IPS-18a (cell line): ENCODE measurements at regions not wholly inside any gene's neighbourhood (a gene's known extent, or its start where the extent isn't known, plus 50 kb on each side); places are given as distances from the start of the nearest gene placed in this dataset.

ENCODE experiments used
- H3K27ac ChIP-seq: one replicate; pipeline ENCODE4 v1.5.1; 2013; ENCODE audit warnings: low read length
- H3K27me3 ChIP-seq: one replicate; pipeline ENCODE4 v1.6.1; 2013; ENCODE audit warnings: mild to moderate bottlenecking, low read length; ENCODE audit not compliant: control insufficient read depth, insufficient read depth
- H3K36me3 ChIP-seq: one replicate; pipeline ENCODE4 v1.6.1; 2013; ENCODE audit warnings: low read depth, low read length; ENCODE audit not compliant: control insufficient read depth
- H3K4me1 ChIP-seq: one replicate; pipeline ENCODE4 v1.6.1; 2013; ENCODE audit warnings: low read depth, low read length; ENCODE audit not compliant: control insufficient read depth
- H3K4me3 ChIP-seq: one replicate; pipeline ENCODE4 v1.5.1; 2013; ENCODE audit warnings: low read length
- H3K9ac ChIP-seq: one replicate; pipeline ENCODE4 v1.6.1; 2013; ENCODE audit warnings: mild to moderate bottlenecking, low read length, moderate library complexity
- H3K9me3 ChIP-seq: one replicate; pipeline ENCODE4 v1.6.1; 2013; ENCODE audit warnings: low read depth, low read length; ENCODE audit not compliant: control insufficient read depth

DNA sequence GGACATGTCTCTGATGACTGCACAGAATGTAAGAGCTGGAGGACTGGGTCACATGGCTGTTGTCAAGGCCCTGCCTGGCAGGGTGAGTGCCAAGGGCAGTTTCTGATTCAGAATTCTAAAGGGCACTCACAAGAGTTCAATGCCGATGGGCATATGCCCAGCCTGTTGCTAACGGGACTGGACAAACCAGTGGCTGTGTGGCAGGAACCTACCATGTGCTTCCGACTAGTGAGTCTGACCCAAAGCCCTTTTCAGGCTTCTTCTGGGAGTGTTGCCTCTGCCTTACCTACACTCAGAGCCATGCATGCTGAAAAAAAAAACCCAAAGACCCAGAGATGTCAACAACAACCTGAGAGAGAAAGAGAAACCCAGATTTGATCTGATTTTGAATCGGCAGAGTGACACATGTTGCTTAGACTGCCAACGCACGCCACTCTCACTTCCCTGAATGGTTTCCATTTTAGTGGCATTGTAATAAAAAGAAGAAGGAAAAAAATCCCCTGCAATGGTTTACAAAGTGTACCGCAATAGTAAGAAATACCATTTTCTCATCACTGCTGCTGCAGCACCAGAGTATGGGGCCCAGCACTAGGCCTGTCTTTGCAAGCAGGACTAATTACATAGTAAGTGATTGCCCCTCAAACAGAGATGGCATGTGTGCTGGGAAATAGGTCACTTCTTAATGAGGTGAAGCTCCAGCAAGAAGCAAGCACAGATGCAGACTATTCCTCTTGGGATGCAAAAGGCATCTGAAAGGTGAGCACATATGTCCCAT lies 194.3 kb downstream of the PALM2AKAP2 start:
- H3K4me3 ChIP-seq: no peak overlapping the region
- H3K9ac ChIP-seq: no peak overlapping the region
- no peak overlapping the region for H3K27ac ChIP-seq
- no peaks in the 10 kb centered on the region for H3K9me3 ChIP-seq
- H3K4me1 ChIP-seq: no peaks in the 10 kb centered on the region
- H3K36me3 ChIP-seq: no peaks in the 10 kb centered on the region
- no peaks in the 10 kb centered on the region for H3K27me3 ChIP-seq

DNA sequence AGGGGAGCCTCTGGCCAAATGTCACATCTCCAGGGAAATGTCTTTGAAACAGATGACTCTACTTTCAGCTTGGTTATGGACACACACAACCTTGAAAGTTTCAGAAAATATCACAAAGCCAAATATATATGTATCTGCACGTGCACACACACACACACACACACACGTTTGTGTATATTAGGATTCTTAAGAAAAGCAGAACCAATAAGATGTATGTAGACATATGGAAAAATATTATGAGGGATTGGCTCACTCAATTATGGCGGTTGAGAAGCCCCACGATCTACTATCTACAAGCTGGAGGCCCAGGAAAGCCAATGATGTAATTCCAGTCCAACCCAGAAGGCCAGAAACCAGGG lies 194.9 kb downstream of the PALM2AKAP2 start:
- H3K9me3 ChIP-seq: no peaks in the 10 kb centered on the region
- H3K27ac ChIP-seq: no peak overlapping the region
- no peak overlapping the region for H3K9ac ChIP-seq
- no peaks in the 10 kb centered on the region for H3K4me1 ChIP-seq
- H3K27me3 ChIP-seq: no peaks in the 10 kb centered on the region
- H3K4me3 ChIP-seq: no peak overlapping the region
- no peaks in the 10 kb centered on the region for H3K36me3 ChIP-seq

DNA sequence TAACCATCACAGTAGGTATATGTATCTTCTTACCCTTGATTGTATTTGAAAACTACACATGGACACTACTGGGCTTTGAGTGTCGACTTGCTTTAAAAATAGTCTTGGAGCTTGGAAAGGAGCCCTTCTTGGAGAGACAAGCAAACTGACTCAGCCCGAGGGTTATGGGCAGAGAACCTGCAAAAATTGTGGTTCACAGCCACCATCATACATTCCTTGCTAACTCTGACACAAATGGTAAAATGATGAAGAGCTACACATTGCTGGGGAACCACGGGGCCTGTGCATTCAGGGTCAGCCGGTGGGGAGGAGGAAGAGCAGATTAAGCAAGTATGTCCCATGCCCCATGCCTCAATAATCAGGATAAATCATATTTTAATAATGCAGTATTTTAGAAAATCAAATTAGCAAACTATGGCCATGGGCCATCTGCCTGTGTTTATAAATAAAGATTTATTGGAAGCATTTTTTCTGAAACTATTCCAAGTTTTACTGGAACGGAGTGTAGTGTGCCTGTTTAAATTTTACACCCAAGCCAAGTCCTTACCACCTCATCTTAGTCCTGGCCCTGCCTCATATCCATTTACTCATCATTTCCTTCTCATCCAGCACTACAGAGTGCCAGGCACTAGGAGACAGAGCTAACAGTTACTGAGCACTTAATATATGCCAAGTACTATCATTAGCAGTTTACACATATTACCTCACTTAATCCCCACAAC lies 195.7 kb downstream of the PALM2AKAP2 start:
- Histone ChIP-seq H3K36me3 (no peaks in the 10 kb centered on the region), H3K4me3 (no peak overlapping the region), H3K27ac (no peak overlapping the region), H3K4me1 (no peaks in the 10 kb centered on the region), H3K9me3 (no peaks in the 10 kb centered on the region), H3K27me3 (no peaks in the 10 kb centered on the region), H3K9ac (no peak overlapping the region)

DNA sequence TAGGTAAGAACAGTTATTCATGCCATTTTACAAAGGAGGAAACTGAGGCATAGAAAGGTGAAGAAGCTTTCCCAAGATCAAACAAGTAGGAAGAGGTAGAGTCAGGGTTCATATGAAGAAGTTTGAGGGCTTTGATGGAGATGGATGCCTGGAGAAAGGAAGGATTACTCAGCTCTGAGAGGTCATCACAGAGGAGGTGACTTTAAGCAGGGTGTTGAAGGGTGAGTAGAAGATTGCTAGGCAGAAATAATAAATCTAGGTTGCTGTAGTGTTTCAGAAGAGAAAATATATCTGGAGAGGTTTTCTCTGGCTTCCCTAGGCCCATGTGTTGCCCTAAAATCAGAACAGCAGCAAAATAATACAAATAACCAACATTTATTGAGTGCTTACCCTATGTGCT lies 196.3 kb downstream of the PALM2AKAP2 start:
- Histone ChIP-seq H3K36me3 (no peaks in the 10 kb centered on the region), H3K4me1 (no peaks in the 10 kb centered on the region), H3K9ac (no peak overlapping the region), H3K4me3 (no peak overlapping the region), H3K27me3 (no peaks in the 10 kb centered on the region), H3K9me3 (no peaks in the 10 kb centered on the region), H3K27ac (no peak overlapping the region)

DNA sequence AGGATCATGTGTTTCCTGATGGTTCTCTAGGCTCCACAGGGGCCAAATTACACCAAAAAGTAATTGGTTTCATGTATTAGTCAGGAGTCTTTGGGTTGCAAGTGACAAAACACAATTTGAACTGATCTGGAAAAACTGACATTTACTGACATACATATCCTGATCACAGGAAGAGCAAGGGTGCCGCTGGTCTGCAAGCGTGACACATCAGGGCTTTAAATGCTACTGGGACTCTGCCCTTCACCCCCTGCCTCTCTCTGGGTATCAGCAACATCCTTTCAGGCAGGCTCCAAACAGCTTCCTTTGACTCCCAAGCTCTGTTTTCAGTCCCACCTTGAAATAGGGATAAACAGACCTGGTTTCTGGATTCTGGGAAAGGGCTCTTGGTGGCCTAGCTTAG lies 197.5 kb downstream of the PALM2AKAP2 start:
- Histone ChIP-seq H3K9ac (no peak overlapping the region), H3K9me3 (no peaks in the 10 kb centered on the region), H3K36me3 (no peaks in the 10 kb centered on the region), H3K4me1 (no peaks in the 10 kb centered on the region), H3K27ac (no peak overlapping the region), H3K27me3 (no peaks in the 10 kb centered on the region), H3K4me3 (no peak overlapping the region)

DNA sequence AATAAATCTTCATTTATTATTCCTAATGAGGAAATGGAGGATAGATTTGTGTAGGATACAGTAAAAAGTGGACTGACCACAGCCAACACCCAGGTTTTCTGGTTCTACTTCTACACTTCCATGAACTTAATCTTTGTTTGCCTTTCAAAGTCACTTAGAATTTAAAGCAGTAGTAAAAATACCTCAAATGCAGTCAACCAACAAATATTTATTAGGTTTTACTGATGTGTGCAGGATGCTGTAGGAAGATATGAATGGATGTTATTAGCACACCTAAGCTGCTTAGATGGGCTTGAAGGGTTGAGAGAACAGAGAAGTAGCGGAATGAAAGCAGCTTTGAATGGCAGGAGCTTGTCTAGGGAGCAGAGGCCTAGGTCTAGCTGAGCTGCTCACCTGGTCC lies 201.1 kb downstream of the PALM2AKAP2 start:
- Histone ChIP-seq H3K36me3 (no peaks in the 10 kb centered on the region), H3K27me3 (no peaks in the 10 kb centered on the region)

DNA sequence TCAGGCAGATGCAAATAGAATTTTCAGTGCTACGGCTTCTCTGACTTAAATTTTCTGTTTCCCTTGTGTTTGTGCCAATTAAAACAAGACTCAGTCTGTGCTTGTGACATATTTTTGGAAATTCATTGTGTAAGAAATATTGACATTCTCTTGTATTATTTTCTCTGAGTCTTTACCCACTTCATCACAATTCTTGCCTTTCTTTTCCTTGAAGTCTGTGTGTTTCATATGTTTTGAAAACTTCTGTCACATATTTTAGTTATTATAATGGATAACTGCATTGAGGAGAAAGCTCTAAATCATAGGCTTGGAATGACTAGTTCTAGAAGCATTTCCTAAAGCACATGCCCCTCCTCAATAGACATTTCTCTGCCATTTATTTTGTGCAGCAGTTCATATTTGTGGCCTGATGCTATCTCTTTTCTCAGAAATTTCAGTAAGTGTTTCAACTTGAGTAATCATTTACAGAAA lies 206.6 kb downstream of the PALM2AKAP2 start:
- H3K9me3 ChIP-seq: no peaks in the 10 kb centered on the region
- no peak overlapping the region for H3K27ac ChIP-seq
- H3K36me3 ChIP-seq: no peaks in the 10 kb centered on the region
- H3K9ac ChIP-seq: no peak overlapping the region
- no peaks in the 10 kb centered on the region for H3K27me3 ChIP-seq
- no peak overlapping the region for H3K4me3 ChIP-seq
- no peaks in the 10 kb centered on the region for H3K4me1 ChIP-seq

More for the DNA sequence above, 201.1 kb downstream of the PALM2AKAP2 start:
- Histone ChIP-seq H3K9ac (no peak overlapping the region), H3K4me1 (no peaks in the 10 kb centered on the region), H3K4me3 (no peak overlapping the region), H3K9me3 (no peaks in the 10 kb centered on the region), H3K27ac (no peak overlapping the region)

DNA sequence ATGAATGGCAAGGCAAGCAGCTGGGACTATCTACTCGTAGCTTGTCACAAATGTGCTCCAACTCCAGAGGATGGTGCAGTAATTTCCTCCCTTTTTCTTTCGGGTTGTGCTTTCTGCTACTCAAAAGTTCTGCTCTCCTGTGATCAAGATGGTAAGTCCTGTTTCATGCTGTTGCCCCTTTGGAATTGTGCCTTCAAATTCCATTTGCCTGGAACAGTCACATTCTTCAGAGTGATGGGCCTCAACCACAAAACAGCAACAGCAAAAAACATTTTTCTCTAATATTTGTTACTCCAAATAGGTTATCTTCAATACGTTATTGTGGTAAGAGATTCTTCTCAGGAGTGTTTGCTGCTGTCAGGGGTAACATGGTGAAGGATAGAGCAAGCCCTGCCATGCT lies 209.3 kb downstream of the PALM2AKAP2 start:
- no peaks in the 10 kb centered on the region for H3K9me3 ChIP-seq
- H3K27me3 ChIP-seq: no peaks in the 10 kb centered on the region
- no peaks in the 10 kb centered on the region for H3K4me1 ChIP-seq
- H3K9ac ChIP-seq: no peak overlapping the region
- H3K4me3 ChIP-seq: no peak overlapping the region
- no peaks in the 10 kb centered on the region for H3K36me3 ChIP-seq
- no peak overlapping the region for H3K27ac ChIP-seq

DNA sequence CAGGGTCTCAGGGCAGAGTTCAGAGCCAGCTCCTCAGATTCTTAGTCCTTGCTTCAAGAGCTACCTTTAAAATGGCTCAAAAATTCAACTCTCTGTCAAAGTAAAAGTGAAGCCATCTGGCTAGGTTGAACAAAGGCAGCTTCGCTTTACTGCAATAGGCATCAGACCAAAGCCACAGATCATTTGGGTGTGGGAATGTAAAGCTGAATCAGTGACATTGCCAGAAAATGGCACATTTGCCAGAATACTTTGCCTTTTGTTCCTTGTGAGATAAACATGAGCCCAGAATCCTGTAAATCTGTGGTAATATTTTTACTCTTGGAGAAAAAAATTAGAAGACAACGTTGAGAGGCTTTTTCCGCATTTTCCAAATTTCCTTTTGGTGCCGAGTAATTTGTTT lies 210.5 kb downstream of the PALM2AKAP2 start:
- Histone ChIP-seq H3K9ac (no peak overlapping the region), H3K9me3 (no peaks in the 10 kb centered on the region), H3K4me3 (no peak overlapping the region), H3K36me3 (no peaks in the 10 kb centered on the region), H3K27ac (no peak overlapping the region), H3K4me1 (no peaks in the 10 kb centered on the region), H3K27me3 (no peaks in the 10 kb centered on the region)

DNA sequence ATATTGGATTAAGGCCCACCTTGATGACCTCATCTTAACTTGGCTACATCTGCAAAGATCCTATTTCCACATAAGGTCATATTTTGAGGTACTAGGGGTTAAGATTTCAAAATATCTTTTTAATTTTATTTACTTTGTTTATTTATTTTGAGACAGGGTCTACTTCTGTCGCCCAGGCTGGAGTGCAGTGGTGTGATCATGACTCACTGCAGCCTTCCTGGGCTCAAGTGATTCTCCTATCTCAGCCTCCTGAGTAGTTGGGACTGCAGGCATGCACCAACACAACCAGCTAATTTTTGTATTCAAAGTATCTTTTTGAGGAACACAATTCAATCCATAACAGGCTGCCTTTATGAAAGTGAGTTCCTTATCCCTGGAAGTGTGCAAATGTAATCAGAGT lies 212.3 kb downstream of the PALM2AKAP2 start:
- Histone ChIP-seq H3K4me1 (no peaks in the 10 kb centered on the region), H3K9me3 (no peaks in the 10 kb centered on the region), H3K27me3 (no peaks in the 10 kb centered on the region), H3K36me3 (no peaks in the 10 kb centered on the region), H3K4me3 (no peak overlapping the region), H3K9ac (no peak overlapping the region), H3K27ac (no peak overlapping the region)

DNA sequence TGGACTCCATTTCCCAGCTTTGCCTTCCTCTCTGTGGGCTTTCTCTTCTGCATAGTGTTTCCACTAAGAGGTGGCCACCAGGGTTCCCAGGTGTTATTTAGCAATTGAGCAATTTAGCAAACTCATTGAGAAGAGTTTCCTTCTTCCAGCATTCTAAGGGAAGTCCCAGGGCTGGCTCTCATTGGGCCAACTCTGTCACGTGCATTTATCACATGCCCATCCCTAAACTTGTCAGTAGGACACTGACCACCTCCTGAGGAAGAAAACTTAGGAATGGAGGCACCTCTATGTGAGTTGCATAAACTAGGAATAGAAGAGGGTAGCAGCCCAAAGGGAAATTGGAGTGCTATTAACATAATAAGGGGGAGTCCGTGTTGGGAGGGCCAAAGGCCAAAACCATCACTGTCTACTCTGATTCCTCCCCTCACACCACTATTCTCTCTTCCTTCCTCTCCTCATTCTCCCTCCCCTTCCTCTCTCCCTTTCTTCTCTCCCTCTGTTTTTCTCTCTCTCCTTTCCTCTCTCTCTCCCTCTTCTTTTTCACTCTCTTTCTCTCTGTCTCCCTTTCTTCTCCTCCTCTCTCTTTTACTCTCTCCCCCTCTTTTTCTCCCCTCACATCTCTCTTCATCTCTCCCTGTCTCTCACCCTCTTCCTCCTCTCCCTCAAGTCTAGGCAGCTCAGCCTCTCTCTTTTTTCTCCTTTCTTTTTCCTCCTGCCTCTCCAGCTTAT lies 213.4 kb downstream of the PALM2AKAP2 start:
- Histone ChIP-seq H3K36me3 (no peaks in the 10 kb centered on the region), H3K4me3 (no peak overlapping the region), H3K27ac (no peak overlapping the region), H3K27me3 (no peaks in the 10 kb centered on the region), H3K4me1 (no peaks in the 10 kb centered on the region), H3K9ac (no peak overlapping the region), H3K9me3 (no peaks in the 10 kb centered on the region)
